ENCODE measurements at regions not wholly inside any gene's neighbourhood (a gene's known extent, or its start where the extent isn't known, plus 50 kb on each side); places are given as distances from the start of the nearest gene placed in this dataset.

GRCh38 chr5:61943713-61944112, 362.3 kb upstream of the KIF2A start:
- no peaks in the 10 kb centered on the region for H3K9me3 ChIP-seq (ENCODE audit: insufficient read depth, low read depth, low read length)
- H3K4me1 ChIP-seq (ENCODE audit: insufficient read depth, low read length) = no peaks in the 10 kb centered on the region
- no peak overlapping the region for H3K4me3 ChIP-seq (ENCODE audit: low read length)
- H3K27ac ChIP-seq (ENCODE audit: low read depth, low read length) = no peak overlapping the region
- 73% methylated on average over 2 of the region's 2 CpGs for WGBS
- H3K36me3 ChIP-seq (ENCODE audit: insufficient read depth, low read length) = no peaks in the 10 kb centered on the region
- H3K27me3 ChIP-seq (ENCODE audit: insufficient read depth, low read length) = no peaks in the 10 kb centered on the region
- H3K9ac ChIP-seq (ENCODE audit: low read depth, low read length) = no peak overlapping the region

GRCh38 chr5:61948151-61948550, 357.9 kb upstream of the KIF2A start:
- no peaks in the 10 kb centered on the region for H3K9me3 ChIP-seq (ENCODE audit: insufficient read depth, low read depth, low read length)
- no peaks in the 10 kb centered on the region for H3K4me1 ChIP-seq (ENCODE audit: insufficient read depth, low read length)
- H3K9ac ChIP-seq (ENCODE audit: low read depth, low read length) = no peak overlapping the region
- WGBS = 98% methylated on average over 3 of the region's 3 CpGs
- H3K27ac ChIP-seq (ENCODE audit: low read depth, low read length) = no peak overlapping the region
- H3K36me3 ChIP-seq (ENCODE audit: insufficient read depth, low read length) = no peaks in the 10 kb centered on the region
- H3K4me3 ChIP-seq (ENCODE audit: low read length) = no peak overlapping the region
- H3K27me3 ChIP-seq (ENCODE audit: insufficient read depth, low read length) = 0 out of 2 replicates have a peak, but pooled peaks cover 3% of the 10 kb centered on the region

- no peaks in the 10 kb centered on the region for H3K36me3 ChIP-seq (ENCODE audit: insufficient read depth, low read length)
- H3K4me3 ChIP-seq (ENCODE audit: low read length) = no peak overlapping the region
- WGBS = 96% methylated on average over 2 of the region's 2 CpGs
- H3K27me3 ChIP-seq (ENCODE audit: insufficient read depth, low read length) = 0 out of 2 replicates have a peak, but pooled peaks cover 3% of the 10 kb centered on the region
- peaks cover 5% of the 10 kb centered on the region; the same call in 1 of the 2 replicates for H3K4me1 ChIP-seq (ENCODE audit: insufficient read depth, low read length)
- H3K27ac ChIP-seq (ENCODE audit: low read depth, low read length) = no peak overlapping the region
- H3K9ac ChIP-seq (ENCODE audit: low read depth, low read length) = no peak overlapping the region
- no peaks in the 10 kb centered on the region for H3K9me3 ChIP-seq (ENCODE audit: insufficient read depth, low read depth, low read length)
These were observed 356.8 kb upstream of the KIF2A start for GRCh38 chr5:61949054-61949678.

GRCh38 chr5:61949679-61950435, 356.1 kb upstream of the KIF2A start:
- H3K4me1 ChIP-seq (ENCODE audit: insufficient read depth, low read length) = peaks cover 5% of the 10 kb centered on the region; the same call in 1 of the 2 replicates
- no peak overlapping the region for H3K4me3 ChIP-seq (ENCODE audit: low read length)
- H3K27me3 ChIP-seq (ENCODE audit: insufficient read depth, low read length) = 0 out of 2 replicates have a peak, but pooled peaks cover 3% of the 10 kb centered on the region
- no peaks in the 10 kb centered on the region for H3K9me3 ChIP-seq (ENCODE audit: insufficient read depth, low read depth, low read length)
- 94% methylated on average over 7 of the region's 7 CpGs for WGBS
- no peak overlapping the region for H3K9ac ChIP-seq (ENCODE audit: low read depth, low read length)
- H3K27ac ChIP-seq (ENCODE audit: low read depth, low read length) = no peak overlapping the region
- no peaks in the 10 kb centered on the region for H3K36me3 ChIP-seq (ENCODE audit: insufficient read depth, low read length)

- 93% methylated on average over 3 of the region's 3 CpGs for WGBS
- Histone ChIP-seq H3K36me3 (ENCODE audit: insufficient read depth, low read length) (no peaks in the 10 kb centered on the region), H3K9ac (ENCODE audit: low read depth, low read length) (no peak overlapping the region)
These were observed 354.7 kb upstream of the KIF2A start for GRCh38 chr5:61951295-61951694.

DNA sequence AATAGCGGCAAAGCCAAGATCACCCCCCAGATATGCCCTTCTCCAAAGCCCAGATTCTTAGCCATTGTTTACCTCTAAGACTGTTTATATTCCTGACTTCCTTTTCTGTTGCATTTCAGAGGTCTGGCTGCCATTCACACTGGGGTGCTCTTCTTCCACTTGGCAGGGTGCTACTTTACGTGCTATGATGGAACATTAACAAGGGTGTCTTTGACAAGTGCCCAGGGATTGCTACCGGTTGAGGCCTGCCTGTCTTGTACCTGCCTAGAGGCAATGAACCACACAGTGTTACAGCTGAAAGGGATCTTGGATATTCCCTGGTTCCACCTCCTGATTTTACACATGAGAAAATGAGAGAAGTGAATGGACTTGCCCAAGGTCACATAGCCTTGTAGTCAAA, 352.1 kb upstream of the KIF2A start:
- no peak overlapping the region for H3K9ac ChIP-seq (ENCODE audit: low read depth, low read length)
- H3K4me3 ChIP-seq (ENCODE audit: low read length) = no peak overlapping the region
- peaks cover 5% of the 10 kb centered on the region; the same call in 1 of the 2 replicates for H3K4me1 ChIP-seq (ENCODE audit: insufficient read depth, low read length)
- no peaks in the 10 kb centered on the region for H3K36me3 ChIP-seq (ENCODE audit: insufficient read depth, low read length)
- 49% methylated on average over 3 of the region's 3 CpGs for WGBS
- 0 out of 2 replicates have a peak, but pooled peaks cover 3% of the 10 kb centered on the region for H3K27me3 ChIP-seq (ENCODE audit: insufficient read depth, low read length)
- no peak overlapping the region for H3K27ac ChIP-seq (ENCODE audit: low read depth, low read length)
- no peaks in the 10 kb centered on the region for H3K9me3 ChIP-seq (ENCODE audit: insufficient read depth, low read depth, low read length)

More at GRCh38 chr5:61951295-61951694, 354.7 kb upstream of the KIF2A start:
- H3K9me3 ChIP-seq (ENCODE audit: insufficient read depth, low read depth, low read length) = no peaks in the 10 kb centered on the region
- H3K4me1 ChIP-seq (ENCODE audit: insufficient read depth, low read length) = peaks cover 5% of the 10 kb centered on the region; the same call in 1 of the 2 replicates
- H3K27me3 ChIP-seq (ENCODE audit: insufficient read depth, low read length) = 0 out of 2 replicates have a peak, but pooled peaks cover 3% of the 10 kb centered on the region
- H3K27ac ChIP-seq (ENCODE audit: low read depth, low read length) = no peak overlapping the region
- no peak overlapping the region for H3K4me3 ChIP-seq (ENCODE audit: low read length)

- Histone ChIP-seq H3K27me3 (ENCODE audit: insufficient read depth, low read length) (no peaks in the 10 kb centered on the region), H3K9ac (ENCODE audit: low read depth, low read length) (no peak overlapping the region), H3K9me3 (ENCODE audit: insufficient read depth, low read depth, low read length) (no peaks in the 10 kb centered on the region), H3K4me1 (ENCODE audit: insufficient read depth, low read length) (peaks cover 9% of the 10 kb centered on the region), H3K4me3 (ENCODE audit: low read length) (no peak overlapping the region), H3K27ac (ENCODE audit: low read depth, low read length) (no peak overlapping the region), H3K36me3 (ENCODE audit: insufficient read depth, low read length) (no peaks in the 10 kb centered on the region)
- WGBS = 96% methylated on average over 2 of the region's 2 CpGs
These were observed 341.8 kb upstream of the KIF2A start for GRCh38 chr5:61964201-61964600.

GRCh38 chr5:61965069-61965468, 340.9 kb upstream of the KIF2A start:
- H3K36me3 ChIP-seq (ENCODE audit: insufficient read depth, low read length) = no peaks in the 10 kb centered on the region
- no peak overlapping the region for H3K9ac ChIP-seq (ENCODE audit: low read depth, low read length)
- H3K27ac ChIP-seq (ENCODE audit: low read depth, low read length) = no peak overlapping the region
- no peak overlapping the region for H3K4me3 ChIP-seq (ENCODE audit: low read length)
- 88% methylated on average over 1 of the region's 1 CpG for WGBS
- peaks cover 9% of the 10 kb centered on the region for H3K4me1 ChIP-seq (ENCODE audit: insufficient read depth, low read length)
- H3K9me3 ChIP-seq (ENCODE audit: insufficient read depth, low read depth, low read length) = no peaks in the 10 kb centered on the region
- no peaks in the 10 kb centered on the region for H3K27me3 ChIP-seq (ENCODE audit: insufficient read depth, low read length)

DNA sequence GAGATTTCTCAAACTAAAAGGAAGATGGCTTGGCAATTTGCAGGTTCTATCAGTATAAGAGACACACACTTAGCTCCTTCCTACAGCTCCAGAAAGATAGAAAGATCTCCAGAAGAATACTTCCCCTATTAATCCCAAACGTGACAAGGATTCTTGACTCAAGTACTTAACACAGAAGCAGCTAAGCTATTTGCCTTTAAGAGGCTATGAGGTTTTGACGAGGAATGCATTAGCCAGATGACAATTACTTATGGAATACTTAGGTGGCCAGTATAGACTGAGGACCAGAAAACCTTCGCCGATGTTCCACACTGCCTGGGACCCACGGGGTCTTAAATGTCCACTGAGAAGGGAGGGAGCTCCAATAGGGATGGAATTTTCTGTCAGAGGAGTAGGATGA, 340.5 kb upstream of the KIF2A start:
- Histone ChIP-seq H3K27ac (ENCODE audit: low read depth, low read length) (no peak overlapping the region), H3K9ac (ENCODE audit: low read depth, low read length) (no peak overlapping the region), H3K9me3 (ENCODE audit: insufficient read depth, low read depth, low read length) (no peaks in the 10 kb centered on the region), H3K4me1 (ENCODE audit: insufficient read depth, low read length) (peaks cover 9% of the 10 kb centered on the region), H3K4me3 (ENCODE audit: low read length) (no peak overlapping the region), H3K36me3 (ENCODE audit: insufficient read depth, low read length) (no peaks in the 10 kb centered on the region), H3K27me3 (ENCODE audit: insufficient read depth, low read length) (no peaks in the 10 kb centered on the region)
- 87% methylated on average over 5 of the region's 5 CpGs for WGBS

DNA sequence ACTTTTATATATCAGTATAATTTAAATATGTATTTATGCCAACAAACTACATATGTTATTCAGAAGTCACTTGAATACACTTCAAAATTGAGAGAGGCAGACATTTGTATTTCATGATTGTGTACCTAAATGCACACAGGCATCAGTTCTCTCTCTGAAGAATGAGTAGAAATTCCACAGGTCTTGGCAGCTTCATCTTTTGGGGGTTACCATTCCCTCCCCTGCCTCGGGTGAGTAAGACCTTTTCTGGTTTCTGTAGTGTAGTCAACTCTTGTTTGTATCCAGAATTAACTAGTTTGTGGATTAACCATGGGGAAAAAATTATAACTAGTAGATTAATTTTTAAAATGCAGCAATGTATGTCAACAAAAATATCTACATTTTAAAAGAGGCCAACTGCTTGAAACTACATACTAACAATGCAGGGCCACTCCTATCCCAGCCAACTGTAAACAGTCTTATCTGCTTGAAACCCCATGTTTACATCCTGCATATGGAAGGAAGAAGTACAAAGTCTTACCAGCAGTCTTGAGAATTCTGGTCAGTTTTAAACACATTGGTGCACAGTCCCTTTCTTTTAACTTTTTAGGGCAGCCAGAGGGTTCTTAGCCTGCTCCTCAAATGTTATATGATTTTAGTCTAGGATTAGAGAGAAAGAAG, 339.6 kb upstream of the KIF2A start:
- Histone ChIP-seq H3K9me3 (ENCODE audit: insufficient read depth, low read depth, low read length) (no peaks in the 10 kb centered on the region), H3K4me3 (ENCODE audit: low read length) (no peak overlapping the region), H3K4me1 (ENCODE audit: insufficient read depth, low read length) (peaks cover 9% of the 10 kb centered on the region), H3K36me3 (ENCODE audit: insufficient read depth, low read length) (no peaks in the 10 kb centered on the region), H3K9ac (ENCODE audit: low read depth, low read length) (no peak overlapping the region), H3K27ac (ENCODE audit: low read depth, low read length) (0 out of 2 replicates have a peak overlapping the region, but pooled peaks have one; percentile 10), H3K27me3 (ENCODE audit: insufficient read depth, low read length) (no peaks in the 10 kb centered on the region)
- 67% methylated on average over 1 of the region's 1 CpG for WGBS

DNA sequence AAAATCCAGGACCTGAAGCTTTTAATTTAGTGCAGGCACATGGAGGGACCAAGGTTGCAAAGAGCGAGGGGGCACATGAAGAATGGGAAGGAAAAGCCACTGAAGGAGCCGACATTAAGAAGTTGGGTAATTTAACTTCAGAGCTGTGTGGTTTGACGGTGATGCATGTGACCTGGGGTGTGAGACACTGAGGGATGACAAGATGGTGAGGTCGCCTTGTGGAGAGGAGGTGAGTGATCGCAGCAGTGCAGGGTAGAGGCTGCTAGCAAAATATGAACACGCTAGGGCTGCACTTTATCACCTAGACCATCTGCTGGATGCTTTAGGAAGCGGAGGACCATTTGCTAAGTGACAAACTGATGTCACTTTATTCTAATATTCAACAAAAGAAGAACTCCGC, 339.0 kb upstream of the KIF2A start:
- H3K36me3 ChIP-seq (ENCODE audit: insufficient read depth, low read length) = no peaks in the 10 kb centered on the region
- H3K4me3 ChIP-seq (ENCODE audit: low read length) = no peak overlapping the region
- H3K9me3 ChIP-seq (ENCODE audit: insufficient read depth, low read depth, low read length) = no peaks in the 10 kb centered on the region
- no peaks in the 10 kb centered on the region for H3K27me3 ChIP-seq (ENCODE audit: insufficient read depth, low read length)
- H3K9ac ChIP-seq (ENCODE audit: low read depth, low read length) = no peak overlapping the region
- H3K4me1 ChIP-seq (ENCODE audit: insufficient read depth, low read length) = peaks cover 9% of the 10 kb centered on the region
- 0 out of 2 replicates have a peak overlapping the region, but pooled peaks have one; percentile 10 for H3K27ac ChIP-seq (ENCODE audit: low read depth, low read length)
- 81% methylated on average over 8 of the region's 8 CpGs for WGBS
